AG10803 (cell line): ENCODE measurements at regions not wholly inside any gene's neighbourhood (a gene's known extent, or its start where the extent isn't known, plus 50 kb on each side); places are given as distances from the start of the nearest gene placed in this dataset.
A peak's percentile ranks its signal among the peaks of the same experiment; 100 is the strongest.
"Not testable (repeated sequence)": the region's sequence is repeated elsewhere in the genome, so short reads cannot be mapped to it uniquely, and the experiment has no call there.

Source experiments
- DNase-seq: peaks from one replicate; pipeline ENCODE4 v3.0.0; 2010; ENCODE audit warnings: low read depth
- H3K4me3 ChIP-seq: 2 replicates; pipeline ENCODE4 v1.5.1; 2011; ENCODE audit warnings: mild to moderate bottlenecking, low read length, control low read depth
- CTCF ChIP-seq: conservative IDR thresholded peaks from 2 replicates; pipeline ENCODE4 v1.5.1; 2011; ENCODE audit warnings: mild to moderate bottlenecking, low read length, control low read depth, inconsistent platforms

GRCh38 chr6:113011801-113012200, 664.7 kb downstream of the RFPL4B start:
- no peak for TF ChIP-seq CTCF
- DNase-seq: peak; percentile 84
- no peak overlapping the region for H3K4me3 ChIP-seq

GRCh38 chr6:113015249-113015648, 668.1 kb downstream of the RFPL4B start:
- TF ChIP-seq CTCF: no peak
- DNase-seq: peak; percentile 78
- no peak overlapping the region for H3K4me3 ChIP-seq

- no peak for TF ChIP-seq CTCF
- DNase-seq: peak; percentile 76
- H3K4me3 ChIP-seq: no peak overlapping the region
Observed at GRCh38 chr6:113017353-113017752, 670.2 kb downstream of the RFPL4B start.

- DNase-seq: peak; percentile 97
- TF ChIP-seq CTCF: no peak
Observed at GRCh38 chr6:113018351-113019151, 671.4 kb downstream of the RFPL4B start.

GRCh38 chr6:113019176-113019575, 672.0 kb downstream of the RFPL4B start:
- TF ChIP-seq CTCF: no peak
- H3K4me3 ChIP-seq: no peak overlapping the region
- no peak for DNase-seq

More at GRCh38 chr6:113018351-113019151, 671.4 kb downstream of the RFPL4B start:
- no peak overlapping the region for H3K4me3 ChIP-seq

GRCh38 chr6:113027780-113028179, 680.6 kb downstream of the RFPL4B start:
- DNase-seq: no peak
- no peak for TF ChIP-seq CTCF
- H3K4me3 ChIP-seq: no peak overlapping the region

GRCh38 chr6:113029161-113029560, 682.0 kb downstream of the RFPL4B start:
- not testable (repeated sequence) for DNase-seq, H3K4me3 ChIP-seq
